ENCODE measurements at regions not wholly inside any gene's neighbourhood (a gene's known extent, or its start where the extent isn't known, plus 50 kb on each side); places are given as distances from the start of the nearest gene placed in this dataset.
A peak's percentile ranks its signal among the peaks of the same experiment; 100 is the strongest.

GRCh38 chr7:116398672-116399071 lies 100.9 kb upstream of the CAV2 start:
- H4K20me1 ChIP-seq (ENCODE audit: control insufficient read depth, extremely low read depth, insufficient read depth, low read length): no peaks in the 10 kb centered on the region
- no peak overlapping the region for H3K4me3 ChIP-seq (ENCODE audit: control insufficient read depth in 2 of 3, extremely low read depth in 1 of 3, insufficient read depth in 2 of 3, low read depth in 1 of 3, low read length in 3 of 3)
- H3K9ac ChIP-seq (ENCODE audit: control insufficient read depth, extremely low read depth, insufficient read depth, low read length): no peak overlapping the region
- H3K4me2 ChIP-seq (ENCODE audit: control insufficient read depth, extremely low read depth, insufficient read depth, low read depth, low read length): no peak overlapping the region
- no peak overlapping the region for H2AFZ ChIP-seq (ENCODE audit: control insufficient read depth, low read length)
- TF ChIP-seq EZH2 (IDR thresholded peaks at IDR 0.05; ENCODE audit: low read length) (no peak), CTCF (optimal IDR thresholded peaks at IDR 0.05 in 1 of 3, IDR thresholded peaks at IDR 0.05 in 1 of 3, conservative IDR thresholded peaks at IDR 0.05 in 1 of 3; ENCODE audit: extremely low read depth in 1 of 3, insufficient read depth in 2 of 3, low read length in 3 of 3) (no peak)
- H3K79me2 ChIP-seq (ENCODE audit: control insufficient read depth, insufficient read depth, low read length): no peaks in the 10 kb centered on the region
- dilution Hi-C loops (cut with MboI; ENCODE audit: extremely low pct_ligation_motif_present, low sequenced_read_pairs): no loop called here
- no peaks in the 10 kb centered on the region for H3K36me3 ChIP-seq (ENCODE audit: control insufficient read depth in 2 of 2, extremely low read depth in 1 of 2, insufficient read depth in 2 of 2, low read length in 2 of 2)
- no peak overlapping the region for H3K27ac ChIP-seq (ENCODE audit: control insufficient read depth, insufficient read depth, low read length)
- DNase-seq (ENCODE audit: low read depth, low spot score) (no peak), FAIRE-seq (peak; percentile 46)
- no peaks in the 10 kb centered on the region for H3K9me1 ChIP-seq (ENCODE audit: control insufficient read depth, extremely low read depth, insufficient read depth, low read length)
- H3K4me1 ChIP-seq (ENCODE audit: control insufficient read depth, extremely low read depth, insufficient read depth, low read length): peaks cover 36% of the 10 kb centered on the region
- H3K9me3 ChIP-seq (ENCODE audit: control insufficient read depth, low read depth, low read length): peaks cover 7% of the 10 kb centered on the region
- H3K27me3 ChIP-seq (ENCODE audit: control insufficient read depth, extremely low read depth, insufficient read depth, low read length): no peaks in the 10 kb centered on the region

DNA sequence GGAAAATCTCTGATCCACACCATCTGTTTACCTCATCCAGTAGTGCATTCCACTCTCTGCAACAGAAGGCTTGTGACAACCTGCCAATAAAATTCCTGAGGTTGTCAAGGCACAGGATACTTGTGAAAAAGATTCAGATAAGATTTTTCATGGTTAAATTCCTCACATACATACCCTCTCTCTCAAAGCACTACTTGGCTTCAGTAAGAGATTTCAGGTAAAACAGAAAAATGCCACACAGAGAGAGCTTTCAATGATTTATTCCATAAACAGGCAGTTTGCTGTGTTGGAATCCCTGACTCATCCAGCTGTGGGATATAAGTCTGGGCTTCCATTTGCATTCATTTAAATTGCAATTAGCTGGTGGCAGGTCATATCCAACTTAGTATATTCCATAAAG lies 99.7 kb upstream of the CAV2 start:
- peak overlapping the region; percentile 56 for H3K4me2 ChIP-seq (ENCODE audit: control insufficient read depth, extremely low read depth, insufficient read depth, low read depth, low read length)
- H3K4me1 ChIP-seq (ENCODE audit: control insufficient read depth, extremely low read depth, insufficient read depth, low read length): peaks cover 32% of the 10 kb centered on the region
- peak overlapping the region; percentile 74 for H3K27ac ChIP-seq (ENCODE audit: control insufficient read depth, insufficient read depth, low read length)
- dilution Hi-C loops (cut with MboI; ENCODE audit: extremely low pct_ligation_motif_present, low sequenced_read_pairs): no loop called here
- H2AFZ ChIP-seq (ENCODE audit: control insufficient read depth, low read length): no peak overlapping the region
- H3K79me2 ChIP-seq (ENCODE audit: control insufficient read depth, insufficient read depth, low read length): no peaks in the 10 kb centered on the region
- no peaks in the 10 kb centered on the region for H4K20me1 ChIP-seq (ENCODE audit: control insufficient read depth, extremely low read depth, insufficient read depth, low read length)
- H3K27me3 ChIP-seq (ENCODE audit: control insufficient read depth, extremely low read depth, insufficient read depth, low read length): no peaks in the 10 kb centered on the region
- H3K36me3 ChIP-seq (ENCODE audit: control insufficient read depth in 2 of 2, extremely low read depth in 1 of 2, insufficient read depth in 2 of 2, low read length in 2 of 2): no peaks in the 10 kb centered on the region
- TF ChIP-seq EZH2 (IDR thresholded peaks at IDR 0.05; ENCODE audit: low read length) (no peak), CTCF (optimal IDR thresholded peaks at IDR 0.05 in 1 of 3, IDR thresholded peaks at IDR 0.05 in 1 of 3, conservative IDR thresholded peaks at IDR 0.05 in 1 of 3; ENCODE audit: extremely low read depth in 1 of 3, insufficient read depth in 2 of 3, low read length in 3 of 3) (no peak)
- FAIRE-seq (peak; percentile 91), DNase-seq (ENCODE audit: low read depth, low spot score) (peak; percentile 67)
- no peaks in the 10 kb centered on the region for H3K9me1 ChIP-seq (ENCODE audit: control insufficient read depth, extremely low read depth, insufficient read depth, low read length)
- no peak overlapping the region for H3K9ac ChIP-seq (ENCODE audit: control insufficient read depth, extremely low read depth, insufficient read depth, low read length)
- peaks cover 7% of the 10 kb centered on the region for H3K9me3 ChIP-seq (ENCODE audit: control insufficient read depth, low read depth, low read length)
- H3K4me3 ChIP-seq (ENCODE audit: control insufficient read depth in 2 of 3, extremely low read depth in 1 of 3, insufficient read depth in 2 of 3, low read depth in 1 of 3, low read length in 3 of 3): no peak overlapping the region
